CD4-positive, alpha-beta T cell treated with Interleukin-2 at 100 ng/mL for 4 hours (primary cell): ENCODE measurements at regions not wholly inside any gene's neighbourhood (a gene's known extent, or its start where the extent isn't known, plus 50 kb on each side); places are given as distances from the start of the nearest gene placed in this dataset.
A peak's percentile ranks its signal among the peaks of the same experiment; 100 is the strongest.
"Not testable (repeated sequence)": the region's sequence is repeated elsewhere in the genome, so short reads cannot be mapped to it uniquely, and the experiment has no call there.

ENCODE experiments used
- DNase-seq: peaks from one replicate; pipeline ENCODE4 v3.0.0-alpha.2; 2020; ENCODE audit warnings: low spot score

GRCh38 chr3:150242220-150242936 lies 165.7 kb upstream of the TSC22D2 start:
- DNase-seq, result no peak

GRCh38 chr3:150240891-150241290 lies 167.2 kb upstream of the TSC22D2 start:
- DNase-seq, result no peak

- DNase-seq, result no peak
These were observed 168.3 kb upstream of the TSC22D2 start for GRCh38 chr3:150239766-150240165.

GRCh38 chr3:150238995-150239619 lies 169.0 kb upstream of the TSC22D2 start:
- DNase-seq, result no peak

GRCh38 chr3:150238048-150238802 lies 169.9 kb upstream of the TSC22D2 start:
- no peak for DNase-seq

GRCh38 chr3:150237490-150237889 lies 170.6 kb upstream of the TSC22D2 start:
- DNase-seq, result no peak

- DNase-seq, result no peak
These were observed 171.6 kb upstream of the TSC22D2 start for GRCh38 chr3:150236316-150237082.

GRCh38 chr3:150235799-150236198 lies 172.3 kb upstream of the TSC22D2 start:
- DNase-seq, result no peak

GRCh38 chr3:150232992-150233451 lies 175.1 kb upstream of the TSC22D2 start:
- no peak for DNase-seq

GRCh38 chr3:150230037-150230436 lies 178.1 kb upstream of the TSC22D2 start:
- DNase-seq, result no peak

GRCh38 chr3:150228626-150229025 lies 179.5 kb upstream of the TSC22D2 start:
- not testable (repeated sequence) for DNase-seq

- peak; percentile 5 for DNase-seq
These were observed 180.3 kb upstream of the TSC22D2 start for GRCh38 chr3:150227839-150228238.

GRCh38 chr3:150225986-150226385 lies 182.1 kb upstream of the TSC22D2 start:
- no peak for DNase-seq

GRCh38 chr3:150223558-150223957 lies 184.5 kb upstream of the TSC22D2 start:
- no peak for DNase-seq

- DNase-seq, result no peak
These were observed 185.2 kb upstream of the TSC22D2 start for GRCh38 chr3:150222691-150223489.

- DNase-seq, result no peak
These were observed 186.1 kb upstream of the TSC22D2 start for GRCh38 chr3:150221904-150222523.

- no peak for DNase-seq
These were observed 187.3 kb upstream of the TSC22D2 start for GRCh38 chr3:150220799-150221198.

GRCh38 chr3:150220041-150220440 lies 188.1 kb upstream of the TSC22D2 start:
- DNase-seq, result no peak

- no peak for DNase-seq
These were observed 189.3 kb upstream of the TSC22D2 start for GRCh38 chr3:150218841-150219240.

- DNase-seq, result no peak
These were observed 189.9 kb upstream of the TSC22D2 start for GRCh38 chr3:150218236-150218635.

- DNase-seq, result no peak
These were observed 190.4 kb upstream of the TSC22D2 start for GRCh38 chr3:150217691-150218090.
